Heart left ventricle (tissue), 16 donors: ENCODE measurements at regions not wholly inside any gene's neighbourhood (a gene's known extent, or its start where the extent isn't known, plus 50 kb on each side); places are given as distances from the start of the nearest gene placed in this dataset.

Experiments
- ATAC-seq, 4 donors: fragments of 200-7000 bp; cut with Tn5 transposase; one replicate each; pipeline ENCODE4 v1.9.1; 2020 to 2022; ENCODE audit warnings: moderate library complexity in 4 of 4, mild to moderate bottlenecking in 3 of 4, moderate number of reproducible peaks in 1 of 4
- DNase-seq, 5 donors: peaks; one replicate each; pipeline ENCODE4 v3.0.0-alpha.2; 2020
- H3K27ac ChIP-seq, 12 donors: fragments of 200-600 bp; sonication (generic) in 4 of 12; one replicate each; pipeline versions ENCODE4 v1.5.0 to v1.8.0; 2016 to 2022; ENCODE audit warnings: mild to moderate bottlenecking in 2 of 12
- H3K27me3 ChIP-seq, 9 donors: fragments of 200-600 bp; sonication (generic) in 2 of 9; one replicate each; pipeline versions ENCODE4 v1.5.1 to v1.8.0; 2016 to 2022; ENCODE audit warnings: mild to moderate bottlenecking in 3 of 9
- H3K36me3 ChIP-seq, 9 donors: fragments of 200-600 bp; sonication (generic) in 2 of 9; one replicate each; pipeline versions ENCODE4 v1.5.0 to v1.8.0; 2018 to 2022; ENCODE audit warnings: mild to moderate bottlenecking in 2 of 9
- H3K4me1 ChIP-seq, 12 donors: fragments of 200-600 bp; sonication (generic) in 4 of 12; one replicate each; pipeline versions ENCODE4 v1.5.0 to v1.8.0; 2016 to 2022; ENCODE audit warnings: mild to moderate bottlenecking in 3 of 12
- H3K4me3 ChIP-seq, 12 donors: fragments of 200-600 bp; sonication (generic) in 4 of 12; one replicate each; pipeline versions ENCODE4 v1.5.0 to v1.8.0; 2017 to 2022; ENCODE audit warnings: mild to moderate bottlenecking in 9 of 12, moderate library complexity in 4 of 12
- H3K9me3 ChIP-seq, 12 donors: fragments of 200-600 bp; sonication (generic) in 4 of 12; one replicate each; pipeline versions ENCODE4 v1.5.0 to v1.8.0; 2016 to 2022; ENCODE audit warnings: mild to moderate bottlenecking in 1 of 12
- CTCF ChIP-seq, 12 donors: fragments of 200-600 bp; sonication (generic) in 4 of 12; IDR thresholded peaks; one replicate each; pipeline versions ENCODE4 v1.5.0 to v1.8.0; 2018 to 2022; ENCODE audit warnings: antibody characterized with exemption in 12 of 12, mild to moderate bottlenecking in 5 of 12
- POLR2A ChIP-seq, 2 donors: fragments of 450-650 bp; IDR thresholded peaks; one replicate each; pipeline ENCODE4 v1.6.1; 2017; ENCODE audit warnings: antibody characterized with exemption in 2 of 2, mild to moderate bottlenecking in 2 of 2, moderate library complexity in 2 of 2
- WGBS, 4 donors: extraction: QIAGEN DNeasy Blood & Tissue Kit in 2 of 4; methylation state at CpG; one replicate each; pipeline versions ENCODE4 v1.1.5 to v1.1.7; 2013 to 2018; 5-methylcytosine and 5-hydroxymethylcytosine counted together
- intact Hi-C, 10 donors: fragments of 100-400 bp; cut with DNase I; formaldehyde crosslinking; loops; one replicate each; pipeline versions ENCODE4 v1.11.1 to v1.14.2; 2022
- donor health status: ischemic (EF 13 %, LVEDD 7.1; RV severe dilation, severe dysfunction).
- donor health status: healthy with polysubstance abuse.
- donor health status: DM: no; HTN: yes; CAD: no.
- donor health status: DM: no; HTN: no; CAD: no.
- donor health status: ischemic (EF 25% LVEDD 6.9; RV normal size, moderate dysfunction).
- donor health status: ischemic (EF 25% LVEDD 5.7; RV mildly dilated, moderate dysfunction).
- donor health status: healthy.
- donor health status: DM: yes; HTN: yes; CAD: no.
- donor health status: ischemic (EF 35%, LVEDD 5.7; RV mildly dilated, moderate dysfunction).
- donor health status: nonischemic (EF 11% LVEDD 7.7; RV severe dilation, severe dysfunction).
- donor health status: DM: yes; HTN: yes; CAD: no.
- donor health status: PGD.
- donor health status: ischemic (EF 29% LVEDD 5.4; RV normal size, mild dysfunction).
- donor health status: nonischemic (EF 23%, LVEDD 6.1; RV moderate dilation, normal function).

DNA sequence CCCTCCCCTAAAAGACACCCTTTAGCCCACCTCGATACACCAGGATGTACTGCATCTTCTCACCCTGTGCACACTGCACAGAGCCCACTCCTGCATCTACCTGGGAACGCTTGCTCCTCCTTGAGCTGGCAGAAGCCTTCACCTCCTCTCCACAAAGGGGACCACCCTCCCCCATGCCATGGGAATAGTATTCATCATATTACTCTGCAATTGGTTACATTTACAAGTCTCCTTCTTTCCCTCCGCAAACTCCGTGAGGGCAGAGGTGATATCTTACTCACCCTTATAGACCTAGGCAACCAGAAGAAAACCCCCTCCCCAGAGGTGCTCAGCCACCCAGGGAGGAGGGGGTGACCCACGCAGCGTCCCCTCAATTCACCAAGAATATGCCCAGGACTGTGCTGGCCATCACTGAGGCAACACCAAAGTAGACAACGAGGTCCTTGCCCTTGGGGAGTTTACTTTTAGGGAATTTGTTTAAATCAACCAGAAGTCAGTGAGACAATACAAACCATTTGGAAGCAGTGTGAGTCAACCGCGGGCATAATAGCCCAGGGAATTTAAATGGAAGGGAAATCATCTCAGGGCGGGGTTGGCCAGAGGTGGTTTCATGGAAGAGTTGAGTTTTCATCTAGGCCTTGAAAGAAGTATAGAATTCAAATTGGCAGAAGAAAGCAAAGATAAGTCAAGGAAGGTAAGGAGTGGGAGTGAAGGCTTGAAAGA lies 214.5 kb downstream of the BARX2 start:
- H3K27me3 ChIP-seq: peaks cover 0 to 10% (median 0%) of the 10 kb centered on the region in 9 donors
- no peaks in the 10 kb centered on the region for H3K9me3 ChIP-seq
- intact Hi-C loops: no loop called here
- DNase-seq (no peak), ATAC-seq (no peak)
- H3K27ac ChIP-seq: no peak overlapping the region
- H3K36me3 ChIP-seq: no peaks in the 10 kb centered on the region
- H3K4me3 ChIP-seq: no peak overlapping the region
- no peak for TF ChIP-seq POLR2A (IDR thresholded peaks at IDR 0.05)
- no peak for TF ChIP-seq CTCF (IDR thresholded peaks at IDR 0.05)
- WGBS, 4 donors: 76 to 81% (median 77%) methylated on average over 10 of the region's 10 CpGs
- no peaks in the 10 kb centered on the region for H3K4me1 ChIP-seq

DNA sequence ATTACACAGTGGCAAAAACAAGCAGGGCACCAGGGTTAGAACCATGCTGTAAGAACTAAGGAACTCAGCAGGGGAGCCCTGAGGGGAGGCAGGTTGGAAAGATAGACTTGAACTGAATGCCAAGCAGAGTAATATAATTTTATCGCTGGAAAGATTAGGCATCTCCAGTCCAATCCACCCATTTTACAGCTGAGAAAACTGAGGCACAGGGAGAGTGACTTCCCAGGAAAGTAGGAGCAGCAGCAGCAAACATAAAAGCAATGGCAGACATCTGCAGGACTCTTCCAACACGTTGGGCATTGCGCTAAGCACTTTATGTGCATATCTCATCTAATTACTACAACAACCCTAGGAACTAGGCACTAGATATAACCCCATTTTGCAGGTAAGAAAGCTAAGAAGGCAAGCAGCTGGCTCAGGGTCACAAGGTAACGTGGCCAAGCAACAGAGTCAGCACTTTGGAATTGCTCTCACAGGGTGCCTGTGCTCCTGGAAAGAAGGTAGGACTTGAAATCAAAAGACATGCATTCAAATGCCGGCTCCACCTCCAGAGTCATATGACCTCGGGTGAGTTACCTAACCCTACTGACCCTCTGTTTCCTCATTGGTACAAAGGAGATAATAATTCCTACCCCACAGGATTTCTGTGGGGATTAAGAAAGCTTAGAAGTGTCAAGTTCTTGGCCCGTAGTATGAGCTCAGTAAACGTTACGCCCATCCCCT lies 215.3 kb downstream of the BARX2 start:
- no peak for ATAC-seq
- intact Hi-C loops: no loop called here
- no peak overlapping the region for H3K27ac ChIP-seq
- whole genome bisulfite sequencing, 4 donors: 80 to 82% (median 82%) methylated on average over 9 of the region's 9 CpGs
- no peak for TF ChIP-seq CTCF (IDR thresholded peaks at IDR 0.05)
- no peak for TF ChIP-seq POLR2A (IDR thresholded peaks at IDR 0.05)
- H3K36me3 ChIP-seq: no peaks in the 10 kb centered on the region
- no peaks in the 10 kb centered on the region for H3K9me3 ChIP-seq
- no peaks in the 10 kb centered on the region for H3K4me1 ChIP-seq
- no peak overlapping the region for H3K4me3 ChIP-seq
- peaks cover 0 to 15% (median 0%) of the 10 kb centered on the region in 9 donors for H3K27me3 ChIP-seq
- DNase-seq: no peak

- Histone ChIP-seq H3K9me3 (no peaks in the 10 kb centered on the region), H3K4me1 (no peaks in the 10 kb centered on the region), H3K36me3 (no peaks in the 10 kb centered on the region), H3K27ac (no peak overlapping the region), H3K4me3 (no peak overlapping the region), H3K27me3 (peaks cover 0 to 19% (median 0%) of the 10 kb centered on the region in 9 donors)
- ATAC-seq (no peak), DNase-seq (no peak)
- intact Hi-C loops: no loop called here
- 66 to 84% (median 76%) methylated on average over 2 of the region's 2 CpGs for WGBS, 4 donors
- TF ChIP-seq CTCF (IDR thresholded peaks at IDR 0.05): no peak
- no peak for TF ChIP-seq POLR2A (IDR thresholded peaks at IDR 0.05)
Observed at GRCh38 chr11:129591527-129591926, 215.9 kb downstream of the BARX2 start.

- 73 to 88% (median 81%) methylated on average over 8 of the region's 8 CpGs for WGBS, 4 donors
- Histone ChIP-seq H3K27me3 (peaks cover 0 to 21% (median 0%) of the 10 kb centered on the region in 9 donors), H3K4me3 (no peak overlapping the region), H3K9me3 (no peaks in the 10 kb centered on the region), H3K36me3 (no peaks in the 10 kb centered on the region), H3K27ac (no peak overlapping the region), H3K4me1 (no peaks in the 10 kb centered on the region)
- ATAC-seq (no peak), DNase-seq (no peak)
- TF ChIP-seq POLR2A (IDR thresholded peaks at IDR 0.05): no peak
- no peak for TF ChIP-seq CTCF (IDR thresholded peaks at IDR 0.05)
- intact Hi-C loops: no loop called here
Observed at GRCh38 chr11:129592191-129592590, 216.5 kb downstream of the BARX2 start.
